ENCODE measurements at regions not wholly inside any gene's neighbourhood (a gene's known extent, or its start where the extent isn't known, plus 50 kb on each side); places are given as distances from the start of the nearest gene placed in this dataset.
"Not testable (repeated sequence)": the region's sequence is repeated elsewhere in the genome, so short reads cannot be mapped to it uniquely, and the experiment has no call there.

DNA sequence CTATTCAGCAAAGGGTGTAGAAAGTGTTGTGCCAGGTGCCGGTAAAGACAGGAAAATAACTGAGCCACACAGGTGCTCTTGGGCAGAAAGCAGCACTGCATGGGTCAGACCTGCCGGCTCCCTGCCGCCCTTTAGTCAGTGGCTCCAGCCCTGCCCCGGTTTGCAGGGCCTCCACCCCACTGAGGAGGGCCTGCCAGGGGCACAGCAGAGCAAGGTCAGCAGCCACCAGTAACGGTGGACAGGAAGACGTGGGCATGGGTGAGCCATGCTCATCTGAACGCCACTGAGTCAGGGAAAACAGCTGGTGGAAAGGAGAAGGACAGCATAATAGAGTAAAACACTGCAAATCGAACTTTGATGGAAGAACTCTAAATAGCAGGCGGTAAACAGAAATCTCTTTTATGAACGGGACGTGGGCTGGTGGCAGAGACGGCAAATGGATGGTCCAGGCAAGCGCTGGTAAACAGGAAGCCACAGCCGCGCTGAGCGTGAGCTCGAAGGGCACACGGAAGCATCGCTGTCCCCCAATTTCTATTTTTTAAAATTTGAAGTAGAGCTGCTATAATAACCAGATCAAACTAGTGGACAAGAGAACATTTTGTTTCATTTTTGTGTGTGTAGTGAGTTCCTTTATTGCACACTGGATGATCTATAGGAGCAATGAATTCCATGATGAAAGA lies 141.8 kb upstream of the ALKAL2 start:
- no peak for DNase-seq
- peak overlapping the region; percentile 78 for H3K27ac Mint-ChIP-seq

DNA sequence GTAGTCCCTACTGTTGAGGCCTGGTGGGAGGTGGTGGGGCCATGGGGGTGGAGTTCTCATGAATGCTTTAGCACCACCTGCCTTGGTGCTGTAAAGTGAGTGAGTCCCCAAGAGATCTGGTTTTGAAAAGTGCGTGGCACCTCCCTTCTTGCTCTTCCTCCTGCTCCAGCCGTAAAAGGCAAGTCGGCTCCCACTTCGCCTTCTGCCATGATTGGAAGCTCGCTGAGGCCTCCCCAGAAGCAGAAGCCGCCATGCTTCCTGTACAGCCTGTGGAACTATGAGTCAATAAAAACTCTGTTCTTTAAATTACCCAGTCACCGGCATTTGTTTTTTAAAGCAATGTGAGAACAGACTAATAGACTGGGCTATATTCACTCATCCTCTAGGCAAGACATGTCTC lies 141.3 kb upstream of the ALKAL2 start:
- Mint-ChIP-seq H3K36me3 (ENCODE audit: low read depth) (no peaks in the 10 kb centered on the region), H3K27me3 (peaks cover 4% of the 10 kb centered on the region), H3K27ac (peak overlapping the region; percentile 78)

More for the DNA sequence above, 141.8 kb upstream of the ALKAL2 start:
- Mint-ChIP-seq H3K4me1 (ENCODE audit: low read depth) (peaks cover 24% of the 10 kb centered on the region), H3K9me3 (no peaks in the 10 kb centered on the region), H3K36me3 (ENCODE audit: low read depth) (no peaks in the 10 kb centered on the region), H3K4me3 (peak overlapping the region; percentile 57), H3K27me3 (peaks cover 4% of the 10 kb centered on the region)

DNA sequence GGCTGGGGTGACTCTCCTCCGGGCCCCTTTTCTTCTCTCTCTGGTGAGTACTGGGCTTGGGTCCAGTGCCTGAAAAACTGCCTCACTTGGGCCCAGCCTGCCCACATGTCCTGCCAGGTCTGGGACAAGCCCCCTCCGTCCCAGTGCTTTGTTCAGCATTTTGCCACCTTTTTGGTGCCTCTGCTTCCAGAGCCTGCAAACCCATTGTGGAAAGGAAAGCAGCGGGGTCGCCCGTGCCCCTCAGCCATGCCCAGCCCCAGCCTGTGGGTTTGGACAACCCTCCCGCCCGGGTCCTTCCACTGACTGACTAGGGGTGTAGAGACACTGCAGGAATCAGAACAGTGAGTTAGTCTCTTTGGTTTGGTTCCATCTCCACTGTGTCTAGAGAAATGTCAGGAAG lies 140.7 kb upstream of the ALKAL2 start:
- peaks cover 7% of the 10 kb centered on the region for H3K27me3 Mint-ChIP-seq
- no peak for DNase-seq

More for the DNA sequence above, 141.3 kb upstream of the ALKAL2 start:
- H3K9me3 Mint-ChIP-seq, result no peaks in the 10 kb centered on the region
- H3K4me3 Mint-ChIP-seq, result peak overlapping the region; percentile 57
- peaks cover 24% of the 10 kb centered on the region for H3K4me1 Mint-ChIP-seq (ENCODE audit: low read depth)
- no peak for DNase-seq

DNA sequence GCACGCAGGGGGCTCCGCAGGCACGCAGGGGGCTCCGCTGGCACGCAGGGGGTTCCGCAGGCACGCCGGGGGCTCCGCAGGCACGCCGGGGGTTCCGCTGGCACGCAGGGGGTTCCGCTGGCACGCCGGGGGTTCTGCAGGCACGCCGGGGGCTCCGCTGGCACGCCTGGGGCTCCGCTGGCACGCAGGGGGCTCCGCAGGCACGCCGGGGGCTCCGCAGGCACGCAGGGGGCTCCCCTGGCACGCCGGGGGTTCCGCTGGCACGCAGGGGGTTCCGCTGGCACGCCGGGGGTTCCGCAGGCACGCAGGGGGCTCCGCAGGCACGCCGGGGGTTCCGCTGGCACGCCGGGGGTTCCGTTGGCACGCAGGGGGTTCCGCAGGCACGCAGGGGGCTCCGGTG lies 138.8 kb upstream of the ALKAL2 start:
- Mint-ChIP-seq H3K4me1 (ENCODE audit: low read depth) (peaks cover 24% of the 10 kb centered on the region), H3K27me3 (peaks cover 12% of the 10 kb centered on the region)
- H3K36me3 Mint-ChIP-seq (ENCODE audit: low read depth); DNase-seq; H3K27ac Mint-ChIP-seq; H3K9me3 Mint-ChIP-seq; H3K4me3 Mint-ChIP-seq: not testable (repeated sequence)

More for the DNA sequence above, 140.7 kb upstream of the ALKAL2 start:
- Mint-ChIP-seq H3K4me3 (no peak overlapping the region), H3K36me3 (ENCODE audit: low read depth) (no peaks in the 10 kb centered on the region), H3K4me1 (ENCODE audit: low read depth) (peaks cover 24% of the 10 kb centered on the region), H3K27ac (no peak overlapping the region), H3K9me3 (no peaks in the 10 kb centered on the region)

DNA sequence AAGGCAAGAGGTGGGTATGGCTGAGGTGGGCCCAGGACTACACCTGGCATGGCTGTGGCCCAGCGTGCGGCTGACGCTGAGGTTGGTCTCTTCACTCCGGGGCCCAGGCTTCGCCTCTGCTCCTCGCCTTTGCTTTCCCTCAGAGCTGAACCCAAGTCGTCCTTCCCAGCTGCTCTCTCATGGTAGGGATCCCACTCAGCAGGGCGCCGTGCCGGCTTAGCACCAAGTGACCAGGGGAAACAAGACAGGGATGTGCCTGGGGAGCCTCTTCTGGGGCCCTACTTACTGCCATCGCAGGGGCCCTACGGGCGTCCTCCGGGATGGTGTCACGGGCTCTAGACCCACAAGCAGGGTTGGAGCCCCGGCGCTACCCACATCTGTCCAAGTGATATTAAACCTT lies 138.1 kb upstream of the ALKAL2 start:
- H3K4me3 Mint-ChIP-seq, result no peak overlapping the region
- peaks cover 25% of the 10 kb centered on the region for H3K4me1 Mint-ChIP-seq (ENCODE audit: low read depth)
- DNase-seq, result no peak
- H3K27ac Mint-ChIP-seq, result no peak overlapping the region
- no peaks in the 10 kb centered on the region for H3K36me3 Mint-ChIP-seq (ENCODE audit: low read depth)
- peaks cover 18% of the 10 kb centered on the region for H3K27me3 Mint-ChIP-seq
- H3K9me3 Mint-ChIP-seq, result peaks cover 3% of the 10 kb centered on the region

DNA sequence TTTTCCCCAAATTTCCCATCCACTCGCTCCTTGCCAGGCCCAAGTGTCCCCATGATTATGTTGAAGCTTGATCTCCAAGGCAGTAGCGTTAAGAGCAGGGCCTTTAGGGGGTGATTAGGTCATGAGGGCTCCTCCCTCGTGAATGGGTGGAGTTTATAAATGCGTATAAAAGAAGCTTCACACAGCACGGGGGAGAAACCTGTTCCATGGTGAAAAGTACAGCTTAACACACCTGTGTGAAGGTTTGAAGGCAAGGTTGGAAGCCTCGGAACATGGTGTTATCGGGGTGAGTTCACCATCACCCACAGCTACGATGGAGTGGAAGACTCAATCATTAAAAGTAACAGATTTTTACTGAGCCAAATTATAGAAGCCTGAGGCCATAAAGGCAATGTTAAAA lies 137.4 kb upstream of the ALKAL2 start:
- no peak for DNase-seq
- H3K4me3 Mint-ChIP-seq, result no peak overlapping the region
- H3K27ac Mint-ChIP-seq, result no peak overlapping the region
- H3K9me3 Mint-ChIP-seq, result peaks cover 3% of the 10 kb centered on the region
- peaks cover 18% of the 10 kb centered on the region for H3K4me1 Mint-ChIP-seq (ENCODE audit: low read depth)
- peaks cover 18% of the 10 kb centered on the region for H3K27me3 Mint-ChIP-seq
- no peaks in the 10 kb centered on the region for H3K36me3 Mint-ChIP-seq (ENCODE audit: low read depth)

DNA sequence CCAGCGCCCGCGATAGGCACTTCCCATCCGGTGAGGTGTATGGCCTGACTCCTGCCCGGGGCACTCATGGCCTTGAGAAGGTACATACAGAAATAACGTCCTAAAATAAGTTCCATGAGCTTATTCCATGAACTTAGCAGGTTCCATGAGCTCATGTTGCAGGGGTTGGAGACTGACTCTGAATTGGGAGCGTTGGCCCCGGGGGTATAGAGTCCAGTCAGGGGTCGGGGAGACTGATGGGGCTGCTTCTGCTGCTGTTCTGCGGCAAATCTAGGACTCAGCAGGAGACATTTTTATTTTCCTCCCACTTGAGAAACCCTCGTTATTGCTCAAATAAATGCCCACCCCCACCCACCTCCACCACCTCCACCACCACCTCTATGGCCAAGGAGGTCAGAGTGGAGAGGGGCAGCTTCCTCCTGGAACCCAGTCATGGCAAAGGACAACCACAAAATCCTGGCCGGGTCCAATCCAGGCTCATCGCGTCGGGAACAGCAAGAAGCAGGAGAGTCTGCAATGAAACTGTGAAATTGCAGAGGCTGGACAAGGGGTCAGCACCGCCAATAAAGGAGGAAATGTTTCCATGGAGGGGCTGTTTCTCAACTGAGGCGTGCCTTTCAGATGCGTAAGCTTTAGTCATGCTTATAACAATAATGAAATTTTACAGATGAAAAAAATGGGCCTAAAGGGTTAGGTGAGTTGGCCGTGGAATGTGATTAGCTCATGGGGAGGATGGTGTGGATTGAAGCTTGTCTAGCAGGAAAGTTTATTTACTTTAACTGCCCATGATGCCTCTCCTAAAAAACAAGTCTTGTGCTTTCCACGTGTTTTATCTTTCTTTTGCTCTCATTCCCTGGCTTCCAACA lies 136.6 kb upstream of the ALKAL2 start:
- no peak for DNase-seq
- Mint-ChIP-seq H3K27ac (no peak overlapping the region), H3K27me3 (peaks cover 20% of the 10 kb centered on the region), H3K36me3 (ENCODE audit: low read depth) (no peaks in the 10 kb centered on the region), H3K9me3 (peaks cover 3% of the 10 kb centered on the region), H3K4me3 (no peak overlapping the region), H3K4me1 (ENCODE audit: low read depth) (peaks cover 13% of the 10 kb centered on the region)

DNA sequence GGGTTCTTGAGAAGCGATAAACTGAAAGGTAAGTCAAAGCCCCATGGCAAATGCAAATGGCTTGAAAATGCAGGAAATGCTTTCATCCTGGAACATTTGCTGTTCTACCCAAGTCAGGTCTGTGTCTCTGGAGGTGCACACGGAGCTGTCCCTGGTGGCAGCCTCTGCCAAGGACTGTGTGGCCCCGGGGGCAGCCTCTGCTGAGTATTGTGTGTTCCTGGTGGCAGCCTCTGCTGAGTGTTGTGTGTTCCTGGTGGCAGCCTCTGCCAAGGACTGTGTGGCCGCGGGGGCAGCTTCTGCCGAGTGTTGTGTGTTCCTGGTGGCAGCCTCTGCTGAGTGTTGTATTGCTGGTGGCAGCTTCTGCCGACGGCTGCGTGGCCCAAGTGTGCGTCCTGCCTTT lies 135.6 kb upstream of the ALKAL2 start:
- Mint-ChIP-seq H3K27me3 (peaks cover 29% of the 10 kb centered on the region), H3K27ac (no peak overlapping the region), H3K4me1 (ENCODE audit: low read depth) (peaks cover 6% of the 10 kb centered on the region), H3K36me3 (ENCODE audit: low read depth) (no peaks in the 10 kb centered on the region), H3K4me3 (no peak overlapping the region), H3K9me3 (peaks cover 3% of the 10 kb centered on the region)
- no peak for DNase-seq

DNA sequence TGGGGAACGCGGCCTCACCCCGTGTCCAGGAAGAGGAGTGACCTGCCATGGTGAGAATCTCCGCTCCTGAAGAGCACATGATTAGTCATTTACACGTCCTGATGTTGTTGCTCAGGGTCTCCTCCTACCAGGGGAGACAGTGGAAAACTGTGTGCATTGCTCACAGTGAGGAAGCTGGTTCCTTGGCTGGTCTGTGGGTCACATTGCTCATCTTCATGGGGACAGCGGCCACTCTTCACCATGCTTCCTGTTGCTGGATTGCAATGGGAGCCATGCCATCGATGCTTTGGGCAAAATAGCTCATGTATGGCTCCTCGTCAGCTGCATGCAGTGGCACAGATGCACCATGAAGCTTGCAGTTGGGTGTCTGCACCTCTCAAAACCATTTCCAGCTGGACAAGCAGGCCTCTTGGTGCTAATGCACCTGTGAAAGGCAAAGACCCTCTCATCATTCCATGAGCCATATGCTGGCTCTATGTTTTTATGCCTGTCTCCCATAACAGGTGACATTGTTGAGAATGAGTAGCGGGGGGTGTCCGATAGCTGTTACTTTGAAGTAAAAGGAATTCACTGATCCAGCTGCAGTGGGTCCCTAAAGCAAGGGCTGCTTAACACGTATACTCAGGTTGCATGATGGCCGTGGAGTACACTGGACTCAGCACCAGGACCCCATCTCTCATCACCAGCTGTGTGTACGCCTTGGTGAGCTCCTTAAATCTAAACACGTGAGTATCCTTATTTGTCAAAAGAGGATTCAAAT lies 135.0 kb upstream of the ALKAL2 start:
- Mint-ChIP-seq H3K9me3 (peaks cover 3% of the 10 kb centered on the region), H3K27ac (no peak overlapping the region), H3K27me3 (peaks cover 30% of the 10 kb centered on the region), H3K4me1 (ENCODE audit: low read depth) (peaks cover 6% of the 10 kb centered on the region), H3K4me3 (no peak overlapping the region), H3K36me3 (ENCODE audit: low read depth) (no peaks in the 10 kb centered on the region)
- DNase-seq, result no peak

DNA sequence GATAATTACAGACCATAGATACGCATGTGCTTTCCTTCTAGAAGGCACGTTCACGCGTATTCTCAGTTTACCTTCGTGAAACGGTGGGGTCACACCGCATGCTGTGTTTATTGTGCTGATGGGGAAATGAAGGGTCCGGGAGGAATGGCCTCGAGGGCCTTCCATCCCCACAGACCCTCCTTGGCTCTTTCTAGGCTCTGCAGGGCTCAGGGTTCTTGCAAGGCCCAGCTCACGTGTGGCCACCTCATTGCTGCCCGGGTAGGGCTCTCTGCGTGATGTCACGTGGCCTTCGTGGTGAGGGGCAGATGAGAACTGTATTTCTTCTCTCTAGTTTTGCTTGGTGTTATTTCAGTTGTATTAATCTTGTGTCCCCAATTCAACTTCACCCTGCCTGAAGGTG lies 133.5 kb upstream of the ALKAL2 start:
- DNase-seq, result no peak
- Mint-ChIP-seq H3K9me3 (peaks cover 3% of the 10 kb centered on the region), H3K36me3 (ENCODE audit: low read depth) (no peaks in the 10 kb centered on the region), H3K27me3 (peaks cover 36% of the 10 kb centered on the region), H3K27ac (no peak overlapping the region), H3K4me3 (no peak overlapping the region), H3K4me1 (ENCODE audit: low read depth) (peaks cover 6% of the 10 kb centered on the region)

DNA sequence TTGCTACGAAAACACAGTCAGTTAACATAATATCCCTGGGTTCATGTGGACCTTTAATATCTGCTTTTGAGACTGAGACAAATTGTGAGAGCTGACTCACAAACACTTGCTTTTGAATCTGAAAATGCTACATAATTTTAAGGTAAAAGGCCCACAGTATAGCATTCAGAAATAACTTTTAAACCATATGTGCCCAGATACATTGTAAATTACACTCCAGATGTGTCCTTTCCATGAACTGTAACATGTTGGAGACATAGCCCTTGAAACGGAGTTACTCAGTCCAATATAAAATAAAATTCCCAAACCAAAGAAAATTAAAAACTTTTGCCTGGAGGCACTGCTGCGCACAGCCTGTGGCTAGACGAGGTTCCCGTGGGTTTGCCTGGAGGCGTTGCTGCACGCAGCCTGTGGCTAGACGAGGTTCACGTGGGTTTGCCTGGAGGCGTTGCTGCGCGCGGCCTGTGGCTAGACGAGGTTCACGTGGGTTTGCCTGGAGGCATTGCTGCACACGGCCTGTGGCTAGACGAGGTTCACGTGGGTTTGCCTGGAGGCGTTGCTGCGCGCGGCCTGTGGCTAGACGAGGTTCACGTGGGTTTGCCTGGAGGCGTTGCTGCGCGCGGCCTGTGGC lies 131.9 kb upstream of the ALKAL2 start:
- H3K4me1 Mint-ChIP-seq (ENCODE audit: low read depth), result peaks cover 6% of the 10 kb centered on the region
- H3K27ac Mint-ChIP-seq, result no peak overlapping the region
- no peak overlapping the region for H3K4me3 Mint-ChIP-seq
- H3K27me3 Mint-ChIP-seq, result peaks cover 33% of the 10 kb centered on the region
- no peak for DNase-seq
- H3K36me3 Mint-ChIP-seq (ENCODE audit: low read depth), result no peaks in the 10 kb centered on the region
- peaks cover 3% of the 10 kb centered on the region for H3K9me3 Mint-ChIP-seq

DNA sequence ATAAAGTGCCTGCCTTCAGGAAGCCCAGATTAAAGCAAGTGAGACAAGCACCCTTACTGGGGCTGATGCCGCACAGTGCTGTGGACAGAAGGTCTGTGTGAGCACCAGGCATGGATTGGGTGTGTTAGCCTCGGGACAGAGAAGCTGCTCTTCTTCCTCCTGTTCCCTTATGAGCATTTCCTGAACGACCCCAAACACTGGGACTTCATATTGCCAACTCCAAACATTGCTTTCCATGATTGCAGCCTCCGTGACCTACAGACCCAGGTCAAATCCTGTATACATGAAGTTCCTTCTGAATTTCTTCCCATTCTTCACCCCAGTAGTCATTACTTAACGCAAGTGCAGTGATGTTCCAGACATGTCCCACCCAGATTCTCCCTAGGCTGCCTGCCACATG lies 129.8 kb upstream of the ALKAL2 start:
- Mint-ChIP-seq H3K27me3 (peaks cover 28% of the 10 kb centered on the region), H3K4me3 (no peak overlapping the region), H3K36me3 (ENCODE audit: low read depth) (no peaks in the 10 kb centered on the region), H3K4me1 (ENCODE audit: low read depth) (peaks cover 6% of the 10 kb centered on the region), H3K9me3 (peaks cover 3% of the 10 kb centered on the region), H3K27ac (no peak overlapping the region)
- no peak for DNase-seq

DNA sequence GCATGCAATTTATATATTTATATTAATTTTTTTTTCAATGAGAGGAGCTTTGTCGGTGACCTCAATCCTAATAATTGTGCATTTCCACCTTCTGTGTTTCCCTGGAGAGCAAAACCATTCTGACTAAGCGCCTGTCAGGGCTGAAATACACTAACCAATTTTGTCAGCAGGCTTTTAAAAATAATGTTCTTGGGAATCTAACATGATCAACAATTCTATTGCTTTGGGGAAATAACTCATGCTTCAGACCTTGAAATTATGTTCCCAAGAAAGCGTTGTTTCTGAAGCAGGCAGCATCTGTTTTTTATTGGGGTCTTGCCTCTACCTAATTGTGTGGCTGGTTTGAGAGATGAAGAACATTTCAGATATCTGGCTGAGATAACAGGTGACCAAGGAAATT lies 129.1 kb upstream of the ALKAL2 start:
- Mint-ChIP-seq H3K4me3 (no peak overlapping the region), H3K27ac (no peak overlapping the region), H3K9me3 (peaks cover 3% of the 10 kb centered on the region), H3K4me1 (ENCODE audit: low read depth) (peaks cover 6% of the 10 kb centered on the region), H3K27me3 (peaks cover 28% of the 10 kb centered on the region), H3K36me3 (ENCODE audit: low read depth) (no peaks in the 10 kb centered on the region)
- DNase-seq, result no peak

DNA sequence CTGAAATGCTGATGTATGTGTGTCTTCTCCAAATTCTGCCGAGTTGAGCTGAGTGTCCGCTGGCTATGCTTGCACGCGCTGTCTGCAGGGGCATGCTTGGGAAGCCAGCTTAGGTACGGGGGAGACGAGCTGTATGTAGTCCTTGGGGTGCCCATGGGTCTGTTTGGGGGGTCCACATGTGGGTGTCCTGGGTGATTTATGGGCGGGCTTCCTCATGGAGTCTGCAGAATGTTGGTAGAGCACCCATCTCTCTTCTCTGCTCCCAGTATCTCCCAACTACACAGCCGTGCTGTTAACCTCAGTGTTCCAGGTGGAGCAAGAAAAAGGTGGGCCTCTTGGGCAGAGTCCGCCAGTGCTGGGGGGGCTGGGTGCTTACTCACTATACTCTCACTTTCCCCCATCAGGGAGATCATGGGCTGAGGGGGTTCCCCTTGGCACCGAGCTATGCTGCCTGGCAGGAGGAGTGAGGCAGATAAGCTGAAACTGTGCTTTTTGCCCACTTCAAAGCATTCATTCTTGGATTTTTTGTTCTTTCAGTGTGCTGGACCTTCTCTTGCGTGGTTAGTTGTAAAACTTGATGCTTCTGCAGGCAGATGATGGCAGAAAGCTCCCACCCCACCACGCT lies 128.2 kb upstream of the ALKAL2 start:
- no peak overlapping the region for H3K4me3 Mint-ChIP-seq
- no peak for DNase-seq
- H3K27me3 Mint-ChIP-seq, result peaks cover 20% of the 10 kb centered on the region
- H3K27ac Mint-ChIP-seq, result no peak overlapping the region
- H3K4me1 Mint-ChIP-seq (ENCODE audit: low read depth), result peaks cover 3% of the 10 kb centered on the region
- no peaks in the 10 kb centered on the region for H3K36me3 Mint-ChIP-seq (ENCODE audit: low read depth)
- no peaks in the 10 kb centered on the region for H3K9me3 Mint-ChIP-seq

All from activated T-cell treated with anti-CD3 and anti-CD28 coated beads, Interleukin-2, amount 50 U/mL, for 24 hours (primary cell).